Right renal pelvis (tissue), 4 donors: ENCODE measurements at regions not wholly inside any gene's neighbourhood (a gene's known extent, or its start where the extent isn't known, plus 50 kb on each side); places are given as distances from the start of the nearest gene placed in this dataset.
"Not testable (repeated sequence)": the region's sequence is repeated elsewhere in the genome, so short reads cannot be mapped to it uniquely, and the experiment has no call there.

ENCODE experiments used
- DNase-seq, 4 donors: peaks; one replicate each; pipeline ENCODE4 v3.0.0-alpha.2; 2013; ENCODE audit warnings: low read depth in 4 of 4, low spot score in 3 of 4, missing footprints in 1 of 4

DNA sequence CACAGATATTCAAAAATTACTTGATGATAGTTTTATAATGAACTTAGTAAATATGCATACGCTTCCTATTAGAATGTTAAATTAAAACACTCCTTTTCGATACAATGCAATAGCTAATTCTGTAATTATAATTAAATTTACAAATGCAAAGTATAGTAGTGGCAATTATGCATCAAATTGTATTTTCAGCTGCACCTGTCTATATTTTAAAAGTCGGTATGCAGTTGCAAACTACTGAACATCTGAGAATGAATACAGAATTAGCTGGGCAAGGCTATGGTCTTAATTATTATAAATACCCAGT, 110.4 kb upstream of the ARHGAP42 start:
- no peak for DNase-seq

DNA sequence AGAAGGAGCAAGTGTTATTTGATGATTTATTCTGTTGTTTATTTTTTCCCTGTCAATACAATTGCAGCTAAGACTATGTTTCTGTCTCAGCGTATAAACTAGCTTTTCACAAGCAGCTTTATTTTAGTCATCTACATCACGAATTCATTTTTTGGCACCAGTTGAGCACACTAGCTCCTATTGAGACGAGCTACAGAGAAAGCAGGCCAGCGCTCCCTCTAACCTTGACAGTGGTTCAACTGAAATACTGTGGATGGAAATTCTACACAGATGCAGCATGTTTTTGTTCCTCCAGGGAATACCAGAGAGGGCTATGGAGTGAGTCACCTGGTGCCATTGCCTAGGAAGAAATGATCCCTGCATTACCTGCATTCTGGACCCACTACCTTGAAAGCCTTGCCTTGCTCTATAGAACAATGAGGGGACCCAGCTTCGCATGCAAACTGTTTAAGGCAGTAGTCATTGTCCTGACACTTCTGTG, 108.2 kb upstream of the ARHGAP42 start:
- DNase-seq = no peak

- DNase-seq = no peak
Observed at GRCh38 chr11:100581318-100581717, 105.8 kb upstream of the ARHGAP42 start.

DNA sequence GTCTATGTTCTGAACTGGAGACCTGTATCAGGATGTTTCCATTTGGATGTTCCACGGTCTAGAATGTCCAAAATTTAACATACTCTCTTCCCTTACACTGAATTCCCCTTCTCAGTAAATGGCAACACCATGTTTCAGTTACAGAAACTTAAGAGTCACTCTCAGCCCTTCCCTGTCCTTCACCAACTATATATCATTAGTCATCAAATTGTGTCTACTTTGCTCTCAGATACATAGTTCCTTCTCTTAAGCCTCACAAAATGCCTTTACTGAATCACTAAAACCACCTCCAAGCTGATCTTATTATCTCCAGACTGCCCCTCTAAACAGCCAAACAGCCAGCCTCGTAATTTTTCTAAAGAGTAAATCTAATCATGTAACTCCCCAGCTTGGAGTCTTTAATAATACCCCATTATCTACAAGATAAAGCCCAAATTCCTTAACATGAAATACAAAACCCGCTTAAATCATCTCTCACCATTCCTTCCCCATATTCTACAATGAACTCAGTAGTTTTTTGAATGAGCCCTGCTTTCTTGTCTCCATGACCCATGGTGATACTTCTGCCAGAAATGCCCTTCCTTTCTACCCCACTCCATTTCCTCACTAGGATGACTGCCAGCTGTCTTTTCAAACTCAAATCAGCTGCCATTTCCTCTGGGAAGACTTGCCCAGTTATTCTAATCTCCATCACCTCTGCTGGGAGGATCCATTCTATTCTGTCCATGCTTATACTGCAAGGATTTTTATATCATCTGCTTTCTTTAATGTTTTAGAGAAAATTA, 102.7 kb upstream of the ARHGAP42 start:
- no peak for DNase-seq

- DNase-seq = no peak
Observed at GRCh38 chr11:100585728-100586127, 101.4 kb upstream of the ARHGAP42 start.

DNA sequence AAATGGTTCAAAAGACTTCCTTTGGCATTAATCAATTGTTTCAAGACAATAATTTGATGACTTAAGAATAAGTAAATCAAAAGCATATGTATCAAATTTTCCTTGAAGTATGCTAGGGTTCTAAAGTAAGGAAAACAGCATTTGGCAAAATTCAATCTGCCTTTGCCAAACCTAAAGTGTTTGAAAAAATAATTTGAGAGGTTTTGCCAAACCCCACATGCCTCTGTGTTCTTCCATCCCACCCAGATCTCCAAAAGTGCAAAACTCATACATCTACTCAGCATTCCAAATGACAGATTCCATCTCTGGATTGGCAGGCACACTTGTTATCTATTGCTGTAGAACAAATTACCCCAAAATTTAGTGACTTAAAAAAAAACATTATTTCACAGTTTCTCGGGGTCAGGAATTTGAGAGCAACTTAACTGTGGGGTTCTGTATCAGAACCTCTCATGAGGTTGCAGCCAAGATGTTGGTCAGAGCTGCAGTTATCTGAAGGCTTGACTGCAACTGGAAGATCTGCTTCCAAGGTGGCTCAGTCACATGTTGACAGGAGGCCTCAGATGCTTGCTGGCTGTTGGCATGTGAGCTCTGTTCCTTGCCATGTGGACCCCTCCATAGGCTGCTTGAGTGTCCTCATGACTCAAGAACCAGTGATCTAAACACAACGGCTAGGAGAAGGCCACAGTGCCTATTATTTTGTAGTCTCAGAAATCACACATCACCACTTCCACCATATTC, 100.6 kb upstream of the ARHGAP42 start:
- no peak for DNase-seq

- no peak for DNase-seq
Observed at GRCh38 chr11:100592619-100593260, 94.3 kb upstream of the ARHGAP42 start.

- no peak for DNase-seq
Observed at GRCh38 chr11:100593291-100593690, 93.8 kb upstream of the ARHGAP42 start.

GRCh38 chr11:100594320-100594719, 92.8 kb upstream of the ARHGAP42 start:
- no peak for DNase-seq

GRCh38 chr11:100600941-100601340, 86.1 kb upstream of the ARHGAP42 start:
- DNase-seq = no peak

GRCh38 chr11:100602716-100603115, 84.4 kb upstream of the ARHGAP42 start:
- no peak for DNase-seq

DNA sequence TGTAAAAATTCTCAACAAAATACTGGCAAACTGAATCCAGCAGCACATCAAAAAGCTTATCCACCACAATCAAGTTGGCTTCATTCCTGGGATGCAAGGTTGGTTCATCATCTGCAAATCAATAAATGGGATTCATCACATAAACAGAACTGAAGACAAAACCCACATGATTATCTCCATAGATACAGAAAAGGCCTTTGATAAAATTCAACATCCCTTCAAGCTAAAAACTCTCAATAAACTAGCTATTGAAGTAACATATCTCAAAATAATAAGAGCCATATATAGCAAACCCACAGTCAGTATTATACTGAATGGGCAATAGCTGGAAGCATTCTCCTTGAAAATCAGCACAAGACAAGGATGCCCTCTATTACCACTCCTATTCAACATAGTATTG, 79.3 kb upstream of the ARHGAP42 start:
- DNase-seq = not testable (repeated sequence)

DNA sequence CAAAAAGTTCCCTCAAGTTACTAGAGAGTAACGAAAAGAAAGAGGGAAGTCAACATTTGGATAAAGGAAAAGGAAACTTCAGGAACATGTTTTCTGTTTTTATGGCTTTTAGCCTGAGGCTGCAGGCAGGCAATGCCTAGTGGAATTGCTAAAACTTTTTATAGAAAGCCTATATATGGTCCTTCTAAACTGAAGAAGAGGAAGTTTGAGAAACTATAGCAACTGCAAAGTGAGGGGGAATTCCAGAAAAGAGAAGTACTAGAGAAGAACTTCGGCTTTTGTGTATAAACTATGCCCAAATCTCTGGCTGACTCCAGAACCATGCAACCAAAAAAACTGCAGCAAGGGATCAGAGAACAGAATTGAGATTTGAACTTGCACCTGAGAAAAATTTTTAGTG, 74.3 kb upstream of the ARHGAP42 start:
- no peak for DNase-seq

DNA sequence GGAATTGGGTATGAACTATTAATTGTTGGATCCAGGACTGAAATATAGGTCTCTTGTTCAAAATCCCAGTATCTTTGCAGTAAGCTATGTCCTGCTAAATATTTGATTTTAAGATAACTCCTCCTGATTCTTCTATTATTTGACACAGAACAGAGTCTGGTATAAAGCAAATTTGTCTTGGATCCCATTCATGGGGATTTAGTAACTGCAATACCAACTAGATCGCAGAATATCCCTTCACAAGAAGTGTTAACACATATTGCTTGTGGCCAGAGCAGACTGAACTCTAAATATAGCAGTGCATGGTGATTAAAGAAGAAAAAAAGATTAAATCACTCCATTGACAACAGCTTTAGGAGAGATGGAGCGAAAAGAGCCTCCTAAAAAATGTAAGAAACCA, 68.2 kb upstream of the ARHGAP42 start:
- no peak for DNase-seq

GRCh38 chr11:100619484-100619883, 67.6 kb upstream of the ARHGAP42 start:
- no peak for DNase-seq

GRCh38 chr11:100622404-100622803, 64.7 kb upstream of the ARHGAP42 start:
- DNase-seq = no peak

- DNase-seq = no peak
Observed at GRCh38 chr11:100624346-100624745, 62.7 kb upstream of the ARHGAP42 start.

- no peak for DNase-seq
Observed at GRCh38 chr11:100625041-100625440, 62.0 kb upstream of the ARHGAP42 start.

- DNase-seq = no peak
Observed at GRCh38 chr11:100629671-100630070, 57.4 kb upstream of the ARHGAP42 start.

DNA sequence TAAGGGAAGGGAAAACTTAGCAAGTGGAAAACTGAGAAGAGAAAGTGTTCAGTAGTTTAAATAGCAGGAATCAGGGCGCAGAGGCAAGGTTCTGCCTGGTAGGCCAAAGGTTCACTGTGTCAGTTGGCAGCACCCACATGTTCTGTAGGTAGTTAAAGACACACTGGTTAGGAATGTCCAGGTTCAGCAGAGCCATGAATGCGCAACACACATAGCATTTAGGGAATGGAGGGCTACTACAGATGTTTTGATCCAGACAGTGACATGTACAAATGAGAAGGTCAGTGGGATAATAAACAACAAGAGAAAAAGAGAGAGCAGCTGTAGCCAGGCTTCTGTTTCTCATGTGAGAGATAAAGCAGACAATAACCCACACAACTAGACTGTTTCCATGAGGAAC, 56.2 kb upstream of the ARHGAP42 start:
- no peak for DNase-seq

- DNase-seq = no peak
Observed at GRCh38 chr11:100631316-100631715, 55.8 kb upstream of the ARHGAP42 start.
